ENCODE measurements at regions not wholly inside any gene's neighbourhood (a gene's known extent, or its start where the extent isn't known, plus 50 kb on each side); places are given as distances from the start of the nearest gene placed in this dataset.

DNA sequence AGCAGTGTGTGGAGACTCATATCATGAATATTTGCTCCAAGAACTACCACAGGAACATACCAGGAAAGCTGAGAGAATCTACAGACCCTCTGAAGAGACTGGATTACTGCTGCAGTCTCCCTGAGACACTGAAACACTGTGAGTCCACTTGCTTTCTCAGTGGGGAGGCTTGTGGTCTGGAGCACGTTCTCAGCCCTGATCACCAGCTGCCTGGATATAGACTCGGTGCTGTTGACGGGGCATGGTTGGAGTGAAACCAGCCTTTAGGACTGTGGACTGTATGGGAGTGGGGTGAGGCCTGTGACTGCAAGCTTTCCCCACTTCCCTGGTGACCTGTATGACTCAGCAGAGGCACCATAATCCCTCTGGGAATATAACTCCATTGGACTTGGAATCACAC is 525.8 kb upstream of the FBXO33 start:
- H3K4me1 Mint-ChIP-seq = no peaks in the 10 kb centered on the region
- no peak overlapping the region for H3K4me3 Mint-ChIP-seq
- H3K27me3 Mint-ChIP-seq = peaks cover 9% of the 10 kb centered on the region
- H3K27ac Mint-ChIP-seq = no peak overlapping the region
- H3K9me3 Mint-ChIP-seq = peaks cover 15% of the 10 kb centered on the region
- ATAC-seq = no peak
- no peaks in the 10 kb centered on the region for H3K36me3 Mint-ChIP-seq

GRCh38 chr14:39957290-39957689 is 525.1 kb upstream of the FBXO33 start:
- Mint-ChIP-seq H3K27me3 (peaks cover 9% of the 10 kb centered on the region), H3K4me3 (no peak overlapping the region), H3K36me3 (no peaks in the 10 kb centered on the region), H3K27ac (no peak overlapping the region), H3K9me3 (peaks cover 15% of the 10 kb centered on the region), H3K4me1 (no peaks in the 10 kb centered on the region)
- ATAC-seq = no peak

DNA sequence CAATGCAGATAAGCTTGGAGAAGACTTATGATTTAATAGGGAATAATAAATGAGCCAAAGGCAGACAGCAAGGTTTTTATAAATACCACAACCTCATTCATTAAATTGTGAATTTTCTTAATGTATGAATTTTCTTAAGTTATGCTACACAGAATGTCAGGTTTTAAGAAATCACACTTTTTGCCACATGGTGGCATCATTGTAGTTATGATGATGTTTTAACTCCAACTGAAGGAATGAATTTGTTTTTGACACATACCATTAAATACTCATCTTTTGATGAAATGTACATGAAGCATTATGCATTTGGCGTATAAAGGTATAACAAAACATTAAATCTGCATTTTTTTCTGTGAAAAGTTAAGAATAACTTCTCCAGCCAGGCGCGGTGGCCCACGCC is 524.1 kb upstream of the FBXO33 start:
- Mint-ChIP-seq H3K36me3 (no peaks in the 10 kb centered on the region), H3K9me3 (peaks cover 12% of the 10 kb centered on the region), H3K4me3 (no peak overlapping the region), H3K4me1 (no peaks in the 10 kb centered on the region), H3K27ac (no peak overlapping the region), H3K27me3 (peaks cover 9% of the 10 kb centered on the region)
- no peak for ATAC-seq

- no peak overlapping the region for H3K27ac Mint-ChIP-seq
- ATAC-seq = no peak
- H3K27me3 Mint-ChIP-seq = no peaks in the 10 kb centered on the region
- no peaks in the 10 kb centered on the region for H3K36me3 Mint-ChIP-seq
- H3K4me3 Mint-ChIP-seq = no peak overlapping the region
- peaks cover 2% of the 10 kb centered on the region for H3K9me3 Mint-ChIP-seq
- H3K4me1 Mint-ChIP-seq = no peaks in the 10 kb centered on the region
Observed at GRCh38 chr14:39948235-39948634, 516.0 kb upstream of the FBXO33 start.

DNA sequence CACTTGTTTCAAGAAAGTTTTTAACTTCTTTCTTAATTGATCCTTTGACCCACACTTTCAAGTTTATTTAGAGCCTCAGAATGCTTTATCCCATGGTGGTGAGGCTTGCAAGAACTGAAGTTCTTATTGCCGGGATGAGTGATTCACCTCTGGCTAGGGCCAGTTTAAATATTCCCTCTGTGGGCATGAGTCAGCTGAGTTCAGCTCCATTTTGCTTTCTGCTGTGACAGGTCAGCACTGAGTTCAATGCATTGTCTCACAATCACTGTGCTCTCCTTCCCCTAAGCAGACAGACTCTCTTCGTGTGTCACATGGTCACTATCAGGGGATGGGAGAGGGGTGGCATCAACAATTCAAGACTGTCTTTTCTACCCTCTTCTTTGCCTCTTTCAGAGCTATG is 514.6 kb upstream of the FBXO33 start:
- no peak for ATAC-seq
- Mint-ChIP-seq H3K9me3 (peaks cover 2% of the 10 kb centered on the region), H3K27ac (no peak overlapping the region)

GRCh38 chr14:39939023-39939422 is 506.8 kb upstream of the FBXO33 start:
- H3K36me3 Mint-ChIP-seq = no peaks in the 10 kb centered on the region
- H3K4me3 Mint-ChIP-seq = no peak overlapping the region
- no peak overlapping the region for H3K27ac Mint-ChIP-seq
- H3K4me1 Mint-ChIP-seq = no peaks in the 10 kb centered on the region
- no peaks in the 10 kb centered on the region for H3K27me3 Mint-ChIP-seq
- no peaks in the 10 kb centered on the region for H3K9me3 Mint-ChIP-seq
- no peak for ATAC-seq

More for the DNA sequence above, 514.6 kb upstream of the FBXO33 start:
- H3K4me1 Mint-ChIP-seq = no peaks in the 10 kb centered on the region
- no peaks in the 10 kb centered on the region for H3K36me3 Mint-ChIP-seq
- no peak overlapping the region for H3K4me3 Mint-ChIP-seq
- no peaks in the 10 kb centered on the region for H3K27me3 Mint-ChIP-seq

GRCh38 chr14:39912192-39913100 is 480.2 kb upstream of the FBXO33 start:
- Mint-ChIP-seq H3K4me3 (no peak overlapping the region), H3K36me3 (no peaks in the 10 kb centered on the region), H3K4me1 (no peaks in the 10 kb centered on the region), H3K27ac (no peak overlapping the region), H3K9me3 (no peaks in the 10 kb centered on the region), H3K27me3 (no peaks in the 10 kb centered on the region)
- peak; percentile 47 for ATAC-seq

DNA sequence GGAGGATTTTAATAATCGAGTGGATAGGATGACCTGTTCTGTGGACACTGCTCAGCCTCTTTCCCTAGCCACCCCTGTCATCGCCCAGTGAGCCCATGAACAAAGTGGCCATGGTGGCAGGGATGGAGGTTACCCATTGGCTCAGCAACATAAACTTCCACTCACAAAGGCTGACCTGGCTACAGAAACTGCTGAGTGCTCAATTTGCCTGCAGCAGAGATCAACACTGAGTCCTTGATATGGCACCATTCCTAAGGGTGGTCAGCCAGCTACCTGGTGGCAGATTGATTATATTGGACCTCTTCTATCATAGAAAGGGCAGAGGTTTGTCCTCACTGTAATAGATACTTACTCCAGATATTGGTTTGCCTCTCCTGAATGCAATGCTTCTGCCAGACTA is 465.4 kb upstream of the FBXO33 start:
- H3K9me3 Mint-ChIP-seq = peaks cover 5% of the 10 kb centered on the region
- H3K27me3 Mint-ChIP-seq = no peaks in the 10 kb centered on the region
- no peaks in the 10 kb centered on the region for H3K36me3 Mint-ChIP-seq
- no peaks in the 10 kb centered on the region for H3K4me1 Mint-ChIP-seq
- no peak overlapping the region for H3K27ac Mint-ChIP-seq
- no peak for ATAC-seq
- no peak overlapping the region for H3K4me3 Mint-ChIP-seq

DNA sequence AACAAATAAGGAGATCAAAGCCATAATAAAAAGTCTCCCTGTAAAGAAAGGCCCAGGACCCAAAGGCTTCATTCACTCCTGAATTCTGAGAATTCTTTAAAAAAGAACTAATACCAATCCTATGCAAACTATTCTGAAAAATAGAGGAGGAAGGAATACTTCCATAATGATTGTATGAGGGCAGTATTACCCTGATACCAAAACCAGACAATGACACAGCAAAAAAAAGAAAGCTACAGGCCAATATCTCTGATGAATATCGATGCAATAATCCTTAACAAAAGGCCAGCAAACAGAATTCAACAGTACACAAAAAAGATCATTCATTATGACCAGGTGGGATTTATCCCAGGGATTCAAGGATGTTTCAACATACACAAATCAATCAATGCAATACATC is 457.8 kb upstream of the FBXO33 start:
- ATAC-seq = no peak
- Mint-ChIP-seq H3K9me3 (peaks cover 19% of the 10 kb centered on the region), H3K27ac (no peak overlapping the region), H3K27me3 (no peaks in the 10 kb centered on the region), H3K4me3 (no peak overlapping the region), H3K36me3 (no peaks in the 10 kb centered on the region), H3K4me1 (no peaks in the 10 kb centered on the region)

DNA sequence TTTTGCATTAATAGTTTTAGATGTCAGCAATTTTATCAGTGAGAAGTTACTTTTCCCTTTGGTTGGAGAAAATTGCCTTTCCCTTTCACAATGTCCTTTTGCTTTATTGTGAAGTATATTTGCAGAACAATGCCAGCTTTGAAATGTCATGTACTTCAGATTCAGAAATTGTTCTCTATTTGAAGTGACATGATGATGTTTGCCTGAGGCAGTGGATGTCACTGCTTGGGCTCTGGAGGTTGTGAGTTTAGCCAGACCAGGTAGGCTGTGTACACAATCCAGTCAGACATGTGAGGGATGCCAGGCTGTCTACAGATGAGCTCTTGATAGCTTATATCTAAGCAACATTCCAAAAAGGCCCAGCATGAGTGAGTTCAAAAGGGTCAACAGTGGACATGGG is 451.9 kb upstream of the FBXO33 start:
- Mint-ChIP-seq H3K4me3 (no peak overlapping the region), H3K27me3 (no peaks in the 10 kb centered on the region), H3K36me3 (no peaks in the 10 kb centered on the region), H3K4me1 (no peaks in the 10 kb centered on the region), H3K9me3 (peaks cover 8% of the 10 kb centered on the region), H3K27ac (no peak overlapping the region)
- ATAC-seq = no peak

DNA sequence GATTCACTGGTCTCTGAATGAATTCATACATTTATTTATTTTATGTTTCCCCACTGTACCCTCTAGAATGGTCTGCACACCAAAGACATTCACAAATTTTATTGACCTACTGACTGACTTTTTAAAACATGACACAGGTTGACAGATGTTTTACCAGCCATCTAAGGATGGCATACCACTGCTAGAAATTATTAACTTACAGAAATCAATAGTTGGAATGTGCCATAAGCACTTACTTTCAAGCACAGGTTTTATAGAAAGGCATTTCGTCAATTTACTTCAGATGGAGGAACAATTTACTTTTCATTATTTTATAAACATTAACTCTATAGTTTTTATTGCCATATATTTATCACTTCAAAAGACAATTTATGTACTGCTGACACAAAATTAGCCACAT is 448.7 kb upstream of the FBXO33 start:
- no peak for ATAC-seq
- no peaks in the 10 kb centered on the region for H3K27me3 Mint-ChIP-seq
- no peaks in the 10 kb centered on the region for H3K36me3 Mint-ChIP-seq
- H3K9me3 Mint-ChIP-seq = no peaks in the 10 kb centered on the region
- no peak overlapping the region for H3K4me3 Mint-ChIP-seq
- H3K27ac Mint-ChIP-seq = no peak overlapping the region
- no peaks in the 10 kb centered on the region for H3K4me1 Mint-ChIP-seq

DNA sequence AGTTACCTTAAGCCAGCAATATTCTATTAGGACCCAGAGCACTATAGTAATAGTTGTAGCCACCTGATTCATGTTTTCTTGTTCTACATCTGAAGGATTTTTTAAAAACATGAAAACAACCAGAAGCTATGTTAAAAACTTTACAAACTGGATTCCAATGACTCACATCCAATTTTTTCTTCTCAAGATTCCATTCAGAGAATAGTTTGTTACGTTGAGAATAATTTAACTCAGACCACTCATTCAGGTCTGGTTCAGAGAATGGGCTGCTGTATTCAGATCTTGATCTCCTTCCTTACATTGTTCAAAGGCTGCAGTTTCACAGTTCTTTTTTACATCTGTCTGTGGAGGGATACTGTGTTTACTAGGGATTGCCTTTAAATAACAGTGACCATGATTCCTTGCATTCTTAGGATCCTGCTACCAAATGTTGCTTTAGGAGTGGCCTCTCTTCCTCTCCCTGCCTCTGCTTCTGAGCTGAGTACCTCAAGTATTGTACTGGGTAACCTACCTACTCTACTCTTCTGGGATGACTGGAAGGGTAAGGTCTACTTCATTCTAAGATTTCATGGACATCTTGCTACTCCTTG is 448.0 kb upstream of the FBXO33 start:
- no peaks in the 10 kb centered on the region for H3K36me3 Mint-ChIP-seq
- ATAC-seq = no peak
- no peaks in the 10 kb centered on the region for H3K9me3 Mint-ChIP-seq

GRCh38 chr14:39877577-39878190 is 445.5 kb upstream of the FBXO33 start:
- Mint-ChIP-seq H3K4me3 (no peak overlapping the region), H3K9me3 (no peaks in the 10 kb centered on the region), H3K36me3 (no peaks in the 10 kb centered on the region), H3K4me1 (no peaks in the 10 kb centered on the region), H3K27me3 (no peaks in the 10 kb centered on the region), H3K27ac (no peak overlapping the region)
- no peak for ATAC-seq

More for the DNA sequence above, 448.0 kb upstream of the FBXO33 start:
- Mint-ChIP-seq H3K27me3 (no peaks in the 10 kb centered on the region), H3K27ac (no peak overlapping the region), H3K4me3 (no peak overlapping the region), H3K4me1 (no peaks in the 10 kb centered on the region)

- H3K9me3 Mint-ChIP-seq = no peaks in the 10 kb centered on the region
- H3K4me3 Mint-ChIP-seq = no peak overlapping the region
- no peak for ATAC-seq
- no peaks in the 10 kb centered on the region for H3K27me3 Mint-ChIP-seq
- H3K27ac Mint-ChIP-seq = no peak overlapping the region
- H3K36me3 Mint-ChIP-seq = no peaks in the 10 kb centered on the region
- H3K4me1 Mint-ChIP-seq = no peaks in the 10 kb centered on the region
Observed at GRCh38 chr14:39876916-39877315, 444.7 kb upstream of the FBXO33 start.

GRCh38 chr14:39875028-39875427 is 442.8 kb upstream of the FBXO33 start:
- no peaks in the 10 kb centered on the region for H3K4me1 Mint-ChIP-seq
- H3K9me3 Mint-ChIP-seq = no peaks in the 10 kb centered on the region
- no peak overlapping the region for H3K4me3 Mint-ChIP-seq
- no peaks in the 10 kb centered on the region for H3K27me3 Mint-ChIP-seq
- no peaks in the 10 kb centered on the region for H3K36me3 Mint-ChIP-seq
- no peak for ATAC-seq
- no peak overlapping the region for H3K27ac Mint-ChIP-seq

GRCh38 chr14:39873791-39874190 is 441.6 kb upstream of the FBXO33 start:
- H3K9me3 Mint-ChIP-seq = no peaks in the 10 kb centered on the region

More at GRCh38 chr14:39873791-39874190, 441.6 kb upstream of the FBXO33 start:
- Mint-ChIP-seq H3K4me1 (no peaks in the 10 kb centered on the region), H3K27me3 (no peaks in the 10 kb centered on the region), H3K4me3 (no peak overlapping the region), H3K27ac (no peak overlapping the region), H3K36me3 (no peaks in the 10 kb centered on the region)
- ATAC-seq = no peak
